HL-60 (cell line): ENCODE measurements at regions not wholly inside any gene's neighbourhood (a gene's known extent, or its start where the extent isn't known, plus 50 kb on each side); places are given as distances from the start of the nearest gene placed in this dataset.

Source experiments
- DNase-seq, 2 experiments: peaks; one replicate each; pipeline ENCODE4 v3.0.0-alpha.2; 2010 to 2020; ENCODE audit warnings: low read depth in 1 of 2, low spot score in 1 of 2
- H3K27ac ChIP-seq: fragments of 250-450 bp; sonication (Bioruptor Pico); replicated peaks from 2 replicates; pipeline ENCODE4 v1.5.1; 2020; ENCODE audit warnings: mild to moderate bottlenecking, moderate library complexity
- H3K27me3 ChIP-seq: fragments of 250-450 bp; sonication (Bioruptor Pico); 2 replicates; pipeline ENCODE4 v1.5.1; 2021; ENCODE audit warnings: mild to moderate bottlenecking, moderate library complexity; ENCODE audit not compliant: insufficient read depth, poor library complexity, severe bottlenecking
- H3K4me3 ChIP-seq: replicated peaks from 2 replicates; pipeline ENCODE4 v1.5.1; 2011; ENCODE audit warnings: mild to moderate bottlenecking, control low read depth, low read length; ENCODE audit not compliant: insufficient read depth
- CTCF ChIP-seq: IDR thresholded peaks from one replicate; pipeline ENCODE4 v1.5.1; 2011; ENCODE audit warnings: low read length, control low read depth, inconsistent platforms; ENCODE audit not compliant: insufficient read depth
- GABPA ChIP-seq: IDR thresholded peaks from 2 replicates; pipeline ENCODE4 v1.6.1; 2012; ENCODE audit warnings: low read depth
- POLR2AphosphoS5 ChIP-seq: IDR thresholded peaks from 2 replicates; pipeline ENCODE4 v1.6.1; 2012; ENCODE audit warnings: low read depth
- REST ChIP-seq: IDR thresholded peaks from 2 replicates; pipeline ENCODE4 v1.6.1; 2012; ENCODE audit warnings: low read depth; ENCODE audit not compliant: insufficient replicate concordance
- SPI1 ChIP-seq: IDR thresholded peaks from 2 replicates; pipeline ENCODE4 v1.6.1; 2012; ENCODE audit warnings: low read depth, mild to moderate bottlenecking, borderline replicate concordance

GRCh38 chr13:32830336-32831031 lies 185.7 kb upstream of the KL start:
- H3K27ac ChIP-seq = no peak overlapping the region

GRCh38 chr13:32837307-32837972 lies 178.8 kb upstream of the KL start:
- H3K4me3 ChIP-seq = no peak overlapping the region
- no peaks in the 10 kb centered on the region for H3K27me3 ChIP-seq
- H3K27ac ChIP-seq = no peak overlapping the region
- TF ChIP-seq REST = no peak
- TF ChIP-seq POLR2AphosphoS5 = no peak
- no peak for TF ChIP-seq CTCF
- no peak for TF ChIP-seq GABPA
- no peak for TF ChIP-seq SPI1
- DNase-seq = no peak

More at GRCh38 chr13:32830336-32831031, 185.7 kb upstream of the KL start:
- DNase-seq = no peak
- Histone ChIP-seq H3K27me3 (no peaks in the 10 kb centered on the region), H3K4me3 (no peak overlapping the region)
- TF ChIP-seq GABPA = no peak
- TF ChIP-seq POLR2AphosphoS5 = no peak
- TF ChIP-seq CTCF = no peak
- no peak for TF ChIP-seq SPI1
- no peak for TF ChIP-seq REST

GRCh38 chr13:32837973-32838927 lies 178.0 kb upstream of the KL start:
- DNase-seq = no peak
- Histone ChIP-seq H3K4me3 (no peak overlapping the region), H3K27me3 (no peaks in the 10 kb centered on the region), H3K27ac (no peak overlapping the region)
- TF ChIP-seq REST (no peak), GABPA (no peak), CTCF (no peak), POLR2AphosphoS5 (no peak), SPI1 (no peak)
